ENCODE measurements at regions not wholly inside any gene's neighbourhood (a gene's known extent, or its start where the extent isn't known, plus 50 kb on each side); places are given as distances from the start of the nearest gene placed in this dataset.
"Not testable (repeated sequence)": the region's sequence is repeated elsewhere in the genome, so short reads cannot be mapped to it uniquely, and the experiment has no call there.

DNA sequence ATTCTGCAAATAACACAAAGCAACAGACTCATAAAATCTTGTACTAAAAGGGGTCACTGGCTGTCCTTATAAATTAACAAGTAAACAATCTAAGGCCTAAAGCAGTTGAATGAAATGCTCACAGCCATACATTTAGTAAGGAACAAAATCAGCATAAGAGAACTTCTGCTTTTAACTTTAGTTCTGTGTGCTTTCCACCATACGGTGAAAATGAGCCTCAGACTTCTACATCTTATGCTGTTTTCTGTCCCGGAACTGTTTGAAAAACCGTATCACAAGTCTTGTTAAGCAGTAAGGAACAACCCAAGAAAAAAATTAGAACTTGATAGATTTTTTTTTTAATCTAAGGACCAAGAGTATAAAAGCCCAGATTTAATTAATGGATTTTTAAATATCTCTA is 549.1 kb upstream of the MIR17HG start:
- no peak for DNase-seq

DNA sequence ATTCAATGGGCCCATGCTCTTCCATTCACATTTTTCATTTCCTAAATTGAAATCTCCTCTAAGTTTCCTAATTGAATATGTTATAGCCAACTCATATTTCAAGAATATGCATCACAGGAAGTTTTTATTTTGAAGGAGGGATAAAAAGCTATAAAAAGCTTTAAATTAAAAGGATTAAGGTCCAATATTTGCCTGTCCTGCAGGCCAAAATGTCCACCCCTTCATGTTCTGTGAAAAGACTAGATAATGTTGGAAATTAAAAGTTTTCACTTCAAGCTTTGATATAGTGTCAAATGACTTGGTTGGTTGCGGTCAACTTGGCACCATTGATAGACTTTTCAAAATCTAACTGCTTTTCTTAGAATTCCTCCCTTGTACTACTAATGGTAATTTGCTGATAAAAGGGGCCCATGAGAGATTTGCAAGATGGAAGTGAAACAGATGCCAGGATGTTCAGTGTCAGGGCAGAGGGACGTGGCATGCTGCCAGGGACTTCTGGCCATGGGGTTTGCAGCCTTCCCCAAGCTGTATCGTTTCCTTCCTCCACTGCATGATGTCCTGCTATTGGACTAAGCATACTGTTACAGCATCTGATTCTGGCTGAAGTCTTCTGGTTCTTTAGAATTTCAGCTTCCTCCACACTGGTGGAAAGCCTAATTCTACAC is 547.3 kb upstream of the MIR17HG start:
- DNase-seq = peak in 1 of 2 donors; percentile 20

DNA sequence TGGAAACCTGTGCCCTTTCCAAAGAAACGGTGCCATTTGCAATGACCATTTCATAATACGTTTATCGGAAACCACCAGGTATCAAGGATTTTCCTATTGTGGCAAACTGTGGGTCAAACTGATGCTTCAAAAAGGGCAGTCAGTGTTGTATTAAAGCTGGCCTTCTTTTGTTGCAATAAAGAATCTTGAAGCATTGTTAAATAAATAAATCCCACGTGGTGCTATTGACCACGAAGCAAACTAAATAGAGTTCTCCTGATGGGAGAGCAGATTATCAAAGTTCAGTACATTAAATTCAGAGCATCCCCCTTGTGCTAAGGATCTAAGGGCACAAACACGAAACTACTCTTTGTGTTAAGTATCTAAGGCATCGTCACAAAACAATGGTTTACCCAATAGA is 545.9 kb upstream of the MIR17HG start:
- DNase-seq = no peak

DNA sequence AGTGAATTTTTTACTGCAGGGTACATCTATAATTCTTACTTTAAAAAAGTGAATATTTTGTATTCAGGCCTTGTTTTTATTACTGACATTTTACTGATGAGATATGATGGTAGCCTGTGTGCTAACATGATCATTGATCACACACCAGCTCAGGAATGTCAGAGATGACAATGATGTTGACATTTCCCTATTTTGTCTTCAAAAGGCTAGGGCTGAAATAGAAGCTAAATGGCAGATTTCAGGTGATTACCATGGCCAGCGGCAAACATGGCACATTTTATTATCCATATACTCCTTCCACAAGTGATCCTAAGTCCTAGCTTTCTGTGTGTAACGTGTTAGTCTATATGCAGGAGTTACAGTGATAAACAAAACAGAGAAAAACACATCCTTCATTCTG is 544.3 kb upstream of the MIR17HG start:
- DNase-seq = no peak

DNA sequence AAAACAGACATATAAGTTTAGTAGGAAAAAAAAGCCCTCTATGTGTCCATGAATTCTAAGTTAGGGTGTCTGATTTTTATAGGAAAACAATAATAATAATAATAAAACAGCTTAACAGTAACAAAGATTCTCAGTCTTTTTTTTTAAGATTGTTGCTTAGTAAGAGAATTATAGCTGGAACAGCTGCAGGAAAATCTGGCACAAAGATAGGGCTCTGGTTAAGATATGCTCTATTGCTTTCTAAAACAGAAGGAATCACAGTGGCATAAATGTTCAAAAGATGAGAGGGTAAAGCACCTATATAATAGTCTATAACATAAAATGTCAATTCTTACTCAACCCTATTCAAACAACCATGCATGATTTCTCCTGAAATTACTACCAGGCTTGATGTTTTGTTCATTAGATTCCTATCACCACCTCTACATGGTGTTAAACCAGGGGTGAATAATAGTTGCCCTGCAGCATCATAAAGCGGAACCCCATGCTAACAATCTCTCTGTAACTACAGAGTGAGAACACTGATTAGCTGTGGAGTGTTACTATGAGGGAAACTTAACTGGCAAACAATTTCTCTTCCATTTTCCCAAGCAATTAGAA is 541.4 kb upstream of the MIR17HG start:
- DNase-seq = no peak

DNA sequence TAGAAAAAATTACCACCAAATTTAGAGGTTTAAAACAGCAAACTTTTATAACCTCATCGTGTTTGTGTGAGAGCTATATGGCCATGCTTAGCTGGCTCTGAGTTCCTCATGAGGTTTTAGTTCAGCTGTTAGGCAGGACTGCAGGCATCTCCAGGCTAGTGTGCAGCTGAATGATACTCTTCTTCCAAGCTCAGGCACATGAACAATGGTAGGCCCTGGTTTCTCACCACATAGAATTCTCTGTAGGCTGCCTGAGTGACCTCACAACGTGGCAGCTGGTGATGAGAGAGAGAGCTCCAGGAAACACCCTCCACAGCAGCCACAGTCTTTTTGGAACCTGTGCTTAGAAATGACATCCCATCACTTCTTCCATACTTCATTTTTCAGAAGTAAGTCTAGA is 540.6 kb upstream of the MIR17HG start:
- no peak for DNase-seq

DNA sequence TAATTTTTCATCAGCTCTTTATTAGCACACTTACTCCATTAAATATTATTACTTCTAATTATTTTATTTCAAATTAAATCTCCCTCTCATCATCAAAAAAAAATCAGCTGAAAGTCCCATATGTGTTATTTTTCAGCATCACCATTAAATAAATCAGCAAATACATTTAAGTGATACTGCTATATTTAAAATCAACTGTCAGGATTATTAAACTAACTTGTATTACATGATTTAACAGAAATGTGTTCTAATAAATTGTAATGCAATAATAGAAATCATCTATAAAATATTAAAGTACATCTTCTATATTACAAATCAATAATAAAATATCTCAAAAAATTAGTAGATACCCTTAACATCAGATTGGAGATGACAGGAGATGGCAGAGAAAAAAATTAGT is 538.6 kb upstream of the MIR17HG start:
- no peak for DNase-seq

DNA sequence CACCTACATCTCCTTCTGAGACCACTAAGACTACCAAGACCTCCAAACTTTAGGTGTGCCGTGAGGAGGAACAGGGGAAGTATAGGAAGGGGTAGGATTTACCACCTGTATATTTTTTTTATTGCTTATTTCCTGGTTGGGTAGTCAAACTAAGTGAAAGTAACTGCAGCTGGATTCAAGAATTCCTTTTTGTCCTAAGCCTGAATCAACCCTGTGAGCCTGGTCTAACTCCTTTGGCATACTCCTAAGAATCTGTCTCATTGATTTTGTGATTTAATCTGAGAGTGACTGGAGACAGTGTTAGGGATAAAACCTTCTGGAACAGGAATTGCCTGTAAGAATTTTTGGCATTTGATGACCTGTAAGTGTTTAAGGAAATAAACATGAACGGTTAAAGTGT is 523.5 kb upstream of the MIR17HG start:
- DNase-seq = no peak

DNA sequence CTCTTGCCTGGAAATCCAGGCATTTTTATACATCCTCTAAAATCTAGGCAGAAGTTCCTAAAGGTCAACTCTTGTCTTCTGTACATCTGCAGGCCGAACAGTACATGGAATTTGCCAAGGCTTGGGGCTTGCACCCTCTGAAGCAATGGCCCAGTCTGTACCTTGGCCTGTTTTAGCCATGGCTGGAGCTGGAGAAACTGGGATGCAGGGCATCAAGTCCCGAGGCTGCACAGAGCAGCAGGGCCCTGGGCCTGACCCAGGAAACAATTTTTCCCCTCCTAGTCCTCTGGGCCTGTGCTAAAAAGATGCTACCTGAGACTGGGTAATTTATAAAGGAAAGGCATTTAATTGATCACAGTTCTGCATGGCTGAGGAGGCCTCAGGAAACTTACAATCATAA is 520.8 kb upstream of the MIR17HG start:
- DNase-seq = no peak

DNA sequence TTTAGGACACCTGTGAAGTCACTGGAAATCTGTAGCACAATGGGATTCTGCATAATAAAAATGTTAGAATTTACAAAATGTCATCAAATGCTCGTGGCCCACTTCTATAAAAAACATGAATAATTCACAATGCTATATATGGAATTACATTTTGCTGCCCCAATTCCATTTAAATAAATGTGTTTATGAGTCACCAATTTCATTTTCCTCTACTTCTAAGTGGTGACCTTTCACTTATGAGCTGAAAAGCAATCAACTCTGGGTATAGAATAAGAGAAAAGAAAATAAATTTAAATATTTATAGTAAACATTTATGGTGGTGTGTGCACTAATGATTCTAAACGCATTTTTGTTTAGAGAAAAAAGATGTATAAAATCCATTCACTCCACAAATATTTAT is 516.7 kb upstream of the MIR17HG start:
- DNase-seq = no peak

DNA sequence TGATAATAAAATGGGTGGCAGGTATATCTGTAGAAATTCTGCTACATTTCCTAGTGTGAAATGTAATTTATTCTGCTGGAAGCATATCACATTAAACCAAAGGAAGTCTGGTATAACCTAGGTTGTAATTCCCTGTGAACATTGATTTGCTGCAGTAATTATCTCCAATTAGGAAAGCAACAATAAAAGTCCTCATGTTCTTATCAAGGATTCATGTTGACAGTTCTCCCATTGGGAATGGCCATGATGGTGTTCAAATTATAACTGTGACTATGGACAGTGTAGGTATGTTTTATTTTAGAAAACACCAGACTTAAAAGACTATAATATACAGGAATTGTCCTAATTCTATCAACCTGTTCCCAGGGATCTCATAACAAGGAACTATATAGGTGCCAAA is 513.5 kb upstream of the MIR17HG start:
- DNase-seq = no peak

DNA sequence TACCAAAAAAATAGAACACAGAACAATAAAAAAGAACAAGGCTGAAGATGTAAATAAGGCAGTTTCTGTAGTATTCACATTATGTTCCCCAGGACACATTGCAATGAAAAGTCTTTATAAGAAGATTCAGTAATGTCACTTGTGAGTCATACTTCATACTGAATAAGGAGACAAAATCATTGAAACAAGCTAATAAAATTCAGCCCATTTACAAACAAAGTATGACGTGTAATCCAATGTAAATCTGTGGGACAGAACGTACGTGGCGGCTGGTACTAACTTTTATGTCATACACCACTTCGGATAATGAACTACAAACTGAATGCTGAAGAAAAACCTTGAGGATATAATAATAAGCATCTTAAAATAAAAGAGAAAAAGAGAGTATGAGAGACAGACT is 512.8 kb upstream of the MIR17HG start:
- no peak for DNase-seq

DNA sequence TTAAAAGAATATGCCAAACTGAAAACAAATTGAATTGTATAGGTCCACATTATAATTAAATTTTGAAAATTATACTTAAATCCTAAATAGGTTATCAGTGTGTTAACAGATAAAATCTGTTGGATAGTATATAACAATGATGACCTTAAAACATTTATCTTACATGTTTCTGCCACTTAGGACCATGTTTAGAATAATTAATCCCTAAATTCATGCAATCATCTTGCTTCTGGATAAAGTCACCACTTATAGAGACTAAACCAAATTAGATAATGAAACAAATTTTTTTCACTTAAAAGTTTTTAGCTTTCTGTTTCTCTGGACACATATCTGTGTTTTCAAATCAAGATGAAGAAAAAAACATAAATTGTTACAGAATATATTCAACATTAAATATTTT is 511.7 kb upstream of the MIR17HG start:
- no peak for DNase-seq

DNA sequence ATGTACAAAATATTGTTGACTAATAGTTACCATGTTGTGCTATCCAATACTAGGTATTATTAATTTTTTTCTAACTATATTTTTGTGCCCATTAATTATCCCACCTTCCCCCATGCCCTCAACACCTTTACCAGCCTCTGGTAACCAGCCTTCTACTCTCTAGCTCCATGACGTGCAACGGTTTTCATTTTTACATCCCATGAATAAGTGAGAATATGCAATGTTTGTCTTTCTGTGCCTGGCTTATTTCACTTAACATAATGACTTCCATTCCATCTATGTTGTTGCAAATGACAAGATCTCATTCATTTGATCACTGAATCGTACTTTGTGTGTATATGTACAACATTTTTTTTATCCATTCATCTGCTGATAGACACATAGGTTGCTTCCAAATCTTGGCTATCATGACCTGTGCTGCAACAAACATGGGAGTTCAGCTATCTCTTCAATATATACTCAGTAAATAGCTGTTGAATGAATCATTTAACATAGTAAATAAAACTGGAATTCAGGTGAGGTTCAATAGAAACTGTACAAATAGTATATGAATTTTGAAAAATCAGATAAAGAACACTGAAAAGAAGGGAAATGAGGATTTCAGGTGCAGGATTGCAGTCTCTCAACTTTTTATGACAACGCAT is 509.0 kb upstream of the MIR17HG start:
- no peak for DNase-seq

DNA sequence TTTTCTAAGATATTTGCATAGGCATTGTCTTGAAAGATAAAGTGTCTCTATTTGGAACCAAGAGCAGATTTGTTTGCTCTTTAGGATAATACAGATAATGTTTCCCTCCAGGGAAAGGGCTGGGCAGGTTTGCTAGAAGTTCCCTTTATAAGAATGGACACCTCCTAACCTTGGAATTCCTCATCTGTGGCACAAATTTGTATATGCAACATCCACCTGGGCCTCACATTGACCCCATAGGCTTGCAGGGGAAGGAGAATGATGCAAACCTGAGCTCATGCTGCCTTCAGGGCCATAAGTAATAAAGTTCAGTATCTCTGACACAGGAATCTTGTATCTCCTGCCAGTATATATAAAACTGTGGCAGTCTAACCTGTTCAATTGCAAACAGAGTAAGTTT is 508.4 kb upstream of the MIR17HG start:
- no peak for DNase-seq

DNA sequence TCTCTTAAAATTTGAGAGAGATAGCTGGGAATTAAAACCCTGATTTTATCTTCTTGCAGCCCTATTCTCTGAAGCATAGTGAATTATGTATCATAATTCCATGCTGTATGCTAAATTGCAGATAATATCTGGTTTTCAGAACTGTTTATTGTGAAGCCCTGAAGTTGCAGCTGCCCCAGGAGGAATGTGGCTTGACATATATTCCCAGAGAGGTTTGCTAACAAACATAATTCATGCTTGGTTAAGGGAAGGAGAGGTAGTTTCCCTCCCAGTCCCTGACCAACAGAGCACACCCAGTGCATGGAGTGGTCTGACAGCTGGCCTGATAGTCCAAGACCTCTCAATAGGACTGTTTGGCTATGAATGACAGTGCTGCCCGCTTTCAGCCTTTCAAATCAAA is 500.6 kb upstream of the MIR17HG start:
- no peak for DNase-seq

DNA sequence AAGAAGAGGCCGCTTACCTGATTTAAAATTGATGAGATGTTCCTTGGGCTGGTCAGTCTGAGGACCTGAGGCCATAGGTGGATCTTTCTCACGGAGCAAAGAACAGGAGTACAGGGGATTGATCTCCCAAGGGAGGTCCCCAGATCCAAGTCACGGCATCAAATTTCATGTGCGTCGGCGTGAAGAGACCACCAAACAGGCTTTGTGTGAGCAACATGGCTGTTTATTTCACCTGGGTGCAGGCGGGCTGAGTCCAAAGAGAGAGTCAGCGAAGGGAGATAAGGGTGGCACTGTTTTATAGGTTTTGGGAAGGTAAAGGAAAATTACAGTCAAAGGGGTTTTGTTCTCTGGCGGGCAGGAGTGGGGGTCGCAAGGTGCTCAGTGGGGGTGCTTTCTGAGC is 493.8 kb upstream of the MIR17HG start:
- DNase-seq = not testable (repeated sequence)

DNA sequence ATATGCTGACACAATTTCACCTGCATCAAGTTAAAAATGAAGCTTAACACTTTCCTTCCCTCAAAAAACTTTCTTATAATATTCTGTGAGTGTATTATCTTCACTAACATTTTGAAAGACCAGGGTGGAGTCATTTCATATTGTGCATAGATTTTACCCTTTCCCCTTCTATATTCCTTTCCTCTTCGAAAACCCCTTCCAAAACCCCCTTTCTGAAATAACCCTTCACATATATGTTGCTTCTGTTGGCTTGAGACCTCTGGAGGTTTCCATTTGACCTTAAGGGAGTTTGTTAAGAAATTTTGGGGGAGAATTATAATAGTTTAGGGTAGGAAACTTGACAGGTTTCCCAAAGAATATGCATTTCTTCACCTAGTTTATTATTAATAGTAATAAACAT is 489.6 kb upstream of the MIR17HG start:
- DNase-seq = no peak

DNA sequence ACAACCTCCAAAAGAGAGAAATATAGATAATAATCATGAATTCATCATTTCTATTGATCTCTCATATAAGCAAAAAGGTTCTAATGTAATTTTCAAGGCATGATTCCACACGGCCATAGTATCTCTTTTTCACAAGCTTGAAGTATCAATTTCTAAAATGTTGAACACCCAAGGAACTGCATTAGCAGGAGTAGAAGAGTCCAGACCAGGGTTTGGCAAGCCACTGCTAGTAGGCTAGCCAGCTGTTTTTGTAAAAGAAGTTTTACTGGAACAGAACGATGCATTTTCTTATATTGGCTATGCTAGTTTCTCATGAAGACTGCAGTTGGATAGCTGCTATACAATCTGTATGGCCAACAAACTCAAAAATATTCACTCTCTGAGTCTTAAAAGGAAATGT is 481.5 kb upstream of the MIR17HG start:
- no peak for DNase-seq

DNA sequence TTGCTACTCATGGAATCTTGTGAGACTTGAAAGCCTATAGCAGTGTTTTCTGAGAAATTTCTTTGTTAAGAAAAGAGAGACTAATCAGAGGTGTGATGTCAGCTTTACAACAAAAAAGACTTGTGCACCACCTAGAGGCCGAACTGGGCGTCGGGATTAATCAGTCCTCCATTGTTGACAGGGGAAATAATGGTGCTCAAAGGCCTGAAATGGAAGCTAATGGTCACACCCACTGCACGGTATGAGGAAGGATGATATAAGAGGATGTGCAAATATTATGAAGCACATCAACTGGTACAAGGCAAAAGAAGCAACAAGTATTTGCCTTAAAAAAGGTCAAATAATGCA is 480.2 kb upstream of the MIR17HG start:
- DNase-seq = peak; percentile 22 to 33

DNA sequence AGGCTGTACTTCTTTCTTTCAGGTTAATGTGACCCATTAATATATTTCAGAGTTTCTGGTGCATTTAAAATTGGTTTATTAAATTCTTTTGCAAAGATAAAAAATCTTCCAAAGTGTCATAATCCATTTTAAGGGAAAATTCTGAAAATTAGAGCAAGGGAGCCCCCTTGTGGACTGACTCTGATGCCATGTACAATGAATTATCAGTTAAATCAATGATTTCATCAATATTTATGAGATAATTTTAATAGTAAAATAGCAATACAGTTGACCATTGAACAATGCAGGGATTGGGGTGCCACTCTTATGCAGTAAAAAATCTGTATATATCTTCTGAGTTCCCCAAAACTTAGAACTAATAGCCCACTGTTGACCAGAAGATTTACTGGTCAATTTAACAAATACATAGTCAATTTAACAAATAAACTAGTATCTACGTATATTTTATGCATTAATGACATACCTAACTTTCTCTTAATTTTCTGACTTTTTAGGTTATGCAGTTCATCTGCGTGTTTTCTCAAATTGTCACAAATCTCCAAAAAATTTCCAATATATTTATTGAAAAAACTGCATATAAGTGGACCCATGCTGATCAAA is 479.1 kb upstream of the MIR17HG start:
- DNase-seq = no peak

DNA sequence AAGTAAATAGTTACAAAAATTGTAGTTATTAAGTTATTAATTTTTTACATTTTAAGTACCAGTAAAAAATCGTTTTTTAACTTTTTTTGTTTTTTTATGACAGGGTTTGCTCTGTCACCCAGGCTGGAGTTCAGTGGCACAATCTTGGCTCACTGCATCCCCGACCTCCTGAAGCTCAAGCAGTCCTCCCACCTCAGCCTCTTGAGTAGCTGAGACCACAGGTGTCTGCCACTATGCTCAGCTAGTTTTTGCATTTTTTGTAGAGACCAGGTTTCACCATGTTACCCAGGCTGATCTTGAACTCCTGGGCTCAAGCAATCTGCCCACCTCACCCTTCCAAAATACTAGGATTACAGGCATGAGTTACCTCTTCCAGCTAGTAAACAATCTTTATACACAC is 477.9 kb upstream of the MIR17HG start:
- DNase-seq = no peak

DNA sequence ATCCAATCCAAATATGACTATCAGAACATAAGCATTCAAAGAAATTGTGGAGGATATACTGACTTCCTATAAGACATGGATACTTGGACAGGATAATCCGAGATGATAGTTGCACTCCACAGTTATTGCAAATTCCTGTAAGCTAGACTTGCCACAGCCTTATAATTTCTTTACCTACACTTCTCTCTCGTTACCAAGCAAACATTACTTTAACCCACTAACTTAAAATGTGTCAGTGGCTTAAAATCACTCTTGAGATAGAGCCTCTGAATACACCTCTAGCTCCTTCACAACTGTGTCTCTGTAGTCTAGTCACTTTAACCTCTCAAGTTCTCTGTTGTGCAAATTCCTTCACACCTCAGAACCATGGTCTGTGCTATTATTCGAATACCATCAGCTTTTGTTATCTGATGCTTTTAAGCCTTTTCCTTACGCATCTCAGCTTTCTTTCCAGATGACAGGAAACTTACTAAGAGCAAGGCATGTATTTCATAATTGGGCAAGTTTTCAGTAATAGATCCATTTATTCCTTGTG is 474.9 kb upstream of the MIR17HG start:
- DNase-seq = no peak

DNA sequence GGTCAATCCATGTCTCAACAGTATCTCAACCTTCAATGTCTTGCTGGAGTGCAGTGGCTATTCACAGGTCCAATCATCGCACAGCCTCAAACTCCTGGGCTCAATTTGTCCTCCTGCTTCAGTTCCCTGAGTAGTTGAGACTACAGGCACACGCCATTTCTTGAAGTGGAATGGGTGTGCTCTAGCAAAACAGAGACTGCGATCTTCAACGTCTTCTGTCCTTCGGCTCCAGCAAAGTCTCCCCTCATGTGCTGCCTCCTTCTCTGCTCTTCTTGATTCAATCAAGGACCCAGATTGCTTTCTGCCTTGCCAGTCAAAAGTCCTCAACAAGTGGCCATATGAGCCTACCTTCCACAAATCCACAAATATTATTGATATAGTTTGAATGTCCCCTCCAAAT is 466.7 kb upstream of the MIR17HG start:
- DNase-seq = no peak
